Adipose tissue (tissue), 3 donors: ENCODE measurements at regions not wholly inside any gene's neighbourhood (a gene's known extent, or its start where the extent isn't known, plus 50 kb on each side); places are given as distances from the start of the nearest gene placed in this dataset.

Experiments
- H3K27ac ChIP-seq: one replicate; pipeline ENCODE4 v1.5.1; 2013; ENCODE audit warnings: low read depth, low read length
- WGBS, 3 donors: extraction: QIAGEN DNeasy Blood & Tissue Kit; methylation state at CpG; one replicate each; pipeline ENCODE4 v1.1.7; 2013; 5-methylcytosine and 5-hydroxymethylcytosine counted together
- donor health status: healthy with polysubstance abuse.
- donor health status: Bipolar disorder and iron deficiency.
- donor health status: healthy.

DNA sequence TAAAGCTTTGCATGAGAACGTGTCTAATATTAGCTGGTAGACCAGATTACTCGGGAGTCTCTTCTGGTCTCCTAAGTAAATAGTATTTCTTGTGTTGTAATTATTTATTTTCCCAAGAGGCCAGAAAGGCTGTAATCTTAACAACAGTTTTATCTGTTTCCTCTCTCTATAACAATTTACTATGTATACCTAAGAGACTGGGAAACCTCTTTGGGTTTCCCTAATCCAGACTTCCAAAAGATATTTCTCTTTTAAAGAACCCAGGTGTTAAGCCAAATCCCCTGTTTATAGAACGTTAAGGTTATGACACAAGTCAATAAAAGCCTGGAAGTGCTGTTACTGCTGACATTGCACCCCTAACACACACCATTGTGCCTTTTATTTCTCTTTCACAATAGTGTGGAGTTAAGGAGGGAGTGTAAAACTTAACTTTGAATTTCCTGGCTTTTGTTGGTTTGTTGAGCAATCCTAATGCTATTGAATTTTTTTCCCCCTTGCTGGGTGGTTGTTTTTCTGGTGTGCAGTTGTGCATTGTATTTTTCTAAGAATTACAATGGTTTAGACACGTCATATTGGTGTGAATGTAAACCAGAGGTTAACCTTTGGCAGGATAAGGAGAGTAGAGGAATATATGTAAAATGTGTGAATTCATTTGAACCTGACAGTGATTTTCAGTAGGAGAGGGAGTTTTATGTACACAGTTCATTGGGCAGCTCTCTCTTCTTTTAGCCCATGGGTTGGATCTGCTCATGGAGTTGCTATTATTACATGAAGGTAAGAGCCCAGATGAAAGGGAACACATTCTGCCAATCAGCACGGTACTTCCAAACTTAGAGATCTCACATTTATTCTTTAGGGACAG is 192.8 kb downstream of the MTX2 start:
- 35 to 56% (median 45%) methylated on average over 5 of the region's 5 CpGs for WGBS, 3 donors
- no peak overlapping the region for H3K27ac ChIP-seq

DNA sequence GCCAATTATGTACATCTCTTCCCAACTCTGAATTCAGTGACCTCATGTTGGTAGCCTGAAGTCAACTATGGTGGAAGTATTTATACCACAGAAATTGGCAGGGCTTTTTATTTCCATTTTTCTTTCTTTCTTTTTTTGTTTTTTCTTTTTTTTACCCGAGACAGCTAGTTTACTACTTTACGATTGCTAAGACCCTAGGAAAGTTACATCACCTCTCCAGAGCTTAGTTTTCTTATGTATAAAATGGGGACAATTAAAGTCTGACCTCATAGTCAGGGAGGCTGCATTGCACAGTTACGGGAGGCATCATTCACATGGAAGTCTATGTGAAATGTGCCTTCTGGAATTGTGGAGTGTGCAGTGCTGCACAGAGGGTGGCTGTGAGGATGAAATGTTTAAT is 194.3 kb downstream of the MTX2 start:
- 82 to 92% (median 83%) methylated on average over 3 of the region's 3 CpGs for WGBS, 3 donors
- H3K27ac ChIP-seq: no peak overlapping the region

- 43 to 80% (median 79%) methylated on average over 10 of the region's 10 CpGs for WGBS, 3 donors
- H3K27ac ChIP-seq: no peak overlapping the region
Measured at GRCh38 chr2:176464886-176465564, 195.8 kb downstream of the MTX2 start.

GRCh38 chr2:176466918-176467452 is 197.7 kb downstream of the MTX2 start:
- H3K27ac ChIP-seq: no peak overlapping the region
- WGBS, 3 donors: 41 to 90% (median 83%) methylated on average over 5 of the region's 5 CpGs

GRCh38 chr2:176467595-176467994 is 198.4 kb downstream of the MTX2 start:
- no peak overlapping the region for H3K27ac ChIP-seq
- 83 to 93% (median 92%) methylated on average over 6 of the region's 6 CpGs for WGBS, 3 donors

DNA sequence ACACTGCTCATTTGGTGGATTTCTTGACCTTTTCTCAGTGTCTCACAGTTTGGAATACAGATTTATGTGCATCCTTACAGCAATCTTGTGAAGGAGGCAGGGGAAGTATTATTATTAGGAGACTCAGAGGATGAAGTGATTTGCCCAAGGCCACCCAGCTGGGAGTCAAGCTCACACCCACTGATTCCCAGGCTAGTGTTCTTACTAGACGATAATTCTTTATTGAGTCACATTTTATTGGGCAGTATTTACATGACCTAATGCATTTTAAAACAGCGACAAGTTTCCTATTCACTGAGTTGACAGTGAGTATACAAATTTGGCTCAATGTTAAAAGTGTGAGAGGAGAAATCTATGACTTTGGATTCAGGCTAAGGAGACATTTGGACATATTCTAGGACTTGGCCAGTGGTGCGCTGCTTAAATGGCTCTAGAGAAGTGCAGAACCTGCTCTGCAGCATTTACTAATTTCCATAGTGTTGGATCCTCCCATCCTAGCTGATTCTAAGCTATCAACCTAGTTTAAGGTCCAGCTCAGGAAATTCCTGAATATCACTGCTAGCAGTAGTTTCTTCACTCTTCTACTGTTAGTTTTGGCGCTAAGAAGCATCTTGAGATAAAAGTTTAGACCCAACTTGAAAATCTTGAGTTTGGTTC is 199.3 kb downstream of the MTX2 start:
- WGBS, 3 donors: 80 to 85% (median 82%) methylated on average over 4 of the region's 4 CpGs
- no peak overlapping the region for H3K27ac ChIP-seq

DNA sequence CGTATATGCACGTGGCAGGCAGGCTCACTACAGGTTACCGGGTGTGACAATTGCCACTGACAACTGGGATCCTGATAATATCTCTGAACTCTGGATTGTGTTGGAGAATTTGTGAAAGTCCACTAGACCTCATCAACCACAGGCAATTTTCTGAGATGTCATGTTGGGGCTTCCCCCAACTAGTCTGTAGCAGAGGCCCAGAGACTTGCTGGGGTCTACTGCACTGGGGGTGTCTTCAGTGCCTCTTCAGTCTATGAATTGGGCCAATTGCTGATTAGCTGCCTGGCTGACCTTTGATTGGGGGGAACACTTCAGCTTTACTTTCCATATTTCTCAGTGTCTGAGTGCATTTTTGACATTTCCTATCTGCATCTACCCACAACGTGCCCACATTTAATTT is 201.5 kb downstream of the MTX2 start:
- 72 to 85% (median 82%) methylated on average over 4 of the region's 4 CpGs for WGBS, 3 donors
- H3K27ac ChIP-seq: no peak overlapping the region

DNA sequence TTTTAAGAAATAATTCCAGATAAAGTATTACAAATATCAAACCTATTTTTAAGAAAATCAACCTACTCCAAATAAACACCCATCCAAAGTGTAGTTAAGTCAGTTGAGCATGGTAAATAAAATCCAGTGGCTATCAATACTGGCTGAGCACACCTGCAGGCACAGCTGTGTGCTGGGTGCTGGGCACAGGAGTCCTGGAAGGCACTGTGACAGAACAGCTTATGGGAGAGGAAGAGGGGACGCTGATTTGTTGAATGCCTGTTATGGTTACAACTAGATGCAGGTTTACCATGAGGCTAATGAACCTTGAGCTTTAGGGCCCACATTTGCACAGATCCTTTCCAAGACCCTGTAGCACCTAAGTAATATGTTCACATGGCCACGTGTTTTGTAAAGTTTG is 202.7 kb downstream of the MTX2 start:
- no peak overlapping the region for H3K27ac ChIP-seq
- WGBS, 3 donors: 69 to 89% (median 80%) methylated on average over 2 of the region's 2 CpGs

GRCh38 chr2:176473177-176473576 is 203.9 kb downstream of the MTX2 start:
- H3K27ac ChIP-seq: no peak overlapping the region
- 38 to 70% (median 43%) methylated on average over 4 of the region's 4 CpGs for WGBS, 3 donors

GRCh38 chr2:176473851-176474250 is 204.6 kb downstream of the MTX2 start:
- WGBS, 3 donors: 73 to 92% (median 87%) methylated on average over 6 of the region's 6 CpGs
- H3K27ac ChIP-seq: no peak overlapping the region

- H3K27ac ChIP-seq: no peak overlapping the region
- WGBS, 3 donors: 94 to 96% (median 95%) methylated on average over 1 of the region's 1 CpG
Measured at GRCh38 chr2:176477336-176477735, 208.1 kb downstream of the MTX2 start.

GRCh38 chr2:176479961-176480360 is 210.7 kb downstream of the MTX2 start:
- 72 to 87% (median 86%) methylated on average over 1 of the region's 1 CpG for WGBS, 3 donors

DNA sequence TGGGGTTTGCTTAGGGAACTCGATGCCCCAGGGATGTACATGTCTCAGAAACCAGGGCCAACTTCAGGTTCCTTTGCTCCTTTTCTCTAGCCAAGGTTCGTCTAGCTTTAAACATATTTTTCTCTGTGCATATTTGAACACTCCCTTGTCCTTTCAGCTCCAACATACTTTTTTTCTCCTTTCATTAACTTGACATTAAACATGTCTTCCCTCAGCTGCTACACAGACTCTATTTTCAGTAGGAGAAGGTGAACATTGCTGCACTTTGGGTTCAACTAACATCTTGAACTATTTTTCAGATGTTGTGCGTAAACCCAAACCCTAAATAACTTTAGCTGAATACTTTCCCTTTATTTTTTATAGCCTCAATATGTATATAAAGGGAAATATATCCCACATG is 212.9 kb downstream of the MTX2 start:
- WGBS, 3 donors: 60 to 79% (median 76%) methylated on average over 3 of the region's 3 CpGs

More at GRCh38 chr2:176479961-176480360, 210.7 kb downstream of the MTX2 start:
- no peak overlapping the region for H3K27ac ChIP-seq

DNA sequence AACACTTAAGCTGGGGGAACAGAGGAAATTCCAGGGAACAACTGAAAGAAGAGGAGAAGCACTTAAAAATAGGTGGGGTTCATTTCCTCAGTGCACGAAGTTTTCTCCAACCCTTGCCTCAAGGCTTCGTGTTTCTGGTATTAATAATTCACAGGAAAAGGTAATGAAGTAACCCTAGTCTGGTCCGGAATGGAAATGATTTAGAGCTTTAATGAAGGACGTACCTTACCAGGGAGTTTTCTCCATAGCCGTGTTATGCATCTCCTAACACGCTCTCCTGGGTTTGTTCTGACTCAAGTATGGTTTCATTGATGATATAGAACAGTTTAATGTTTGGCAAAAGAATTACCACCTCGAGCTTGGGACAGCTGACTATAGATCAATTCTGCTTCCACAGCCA is 214.2 kb downstream of the MTX2 start:
- WGBS, 3 donors: 48 to 66% (median 65%) methylated on average over 7 of the region's 7 CpGs
- H3K27ac ChIP-seq: no peak overlapping the region

More for the DNA sequence above, 212.9 kb downstream of the MTX2 start:
- no peak overlapping the region for H3K27ac ChIP-seq

DNA sequence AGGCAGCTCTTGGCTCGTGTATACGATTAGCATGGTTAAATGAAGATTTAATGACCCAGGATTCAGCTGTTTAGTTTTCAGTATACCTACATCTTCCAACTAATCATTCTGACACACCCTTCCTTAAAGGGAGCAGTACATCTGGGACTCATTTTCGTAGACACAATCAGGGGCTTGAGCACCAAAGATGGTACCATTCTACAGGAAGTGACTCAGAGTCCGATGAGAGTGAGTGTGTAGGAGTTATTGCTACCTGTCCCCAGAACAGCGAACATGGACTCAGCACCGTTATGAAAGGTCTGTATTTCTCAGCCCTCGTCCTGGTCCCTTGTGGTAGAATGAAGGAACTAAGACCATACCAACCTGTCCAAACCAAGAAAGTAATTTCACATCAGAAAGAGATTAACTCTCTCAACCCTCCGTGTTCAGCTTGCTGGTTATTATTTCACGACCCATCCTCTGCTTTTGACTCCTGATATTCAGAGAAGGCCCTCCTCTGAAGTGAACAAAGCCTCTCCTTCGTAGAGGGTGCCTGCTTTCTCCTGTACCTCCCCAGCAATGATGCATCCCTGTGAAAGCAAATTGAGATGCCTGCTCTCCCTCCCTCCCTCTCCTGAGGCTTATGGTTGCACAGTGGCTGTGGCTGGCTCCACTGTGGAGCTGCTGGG is 214.8 kb downstream of the MTX2 start:
- 68 to 87% (median 84%) methylated on average over 10 of the region's 10 CpGs for WGBS, 3 donors
- no peak overlapping the region for H3K27ac ChIP-seq

- H3K27ac ChIP-seq: no peak overlapping the region
- 53 to 69% (median 63%) methylated on average over 3 of the region's 3 CpGs for WGBS, 3 donors
Measured at GRCh38 chr2:176484838-176485237, 215.6 kb downstream of the MTX2 start.

- no peak overlapping the region for H3K27ac ChIP-seq
- 61 to 70% (median 64%) methylated on average over 2 of the region's 2 CpGs for WGBS, 3 donors
Measured at GRCh38 chr2:176488431-176488830, 219.2 kb downstream of the MTX2 start.

DNA sequence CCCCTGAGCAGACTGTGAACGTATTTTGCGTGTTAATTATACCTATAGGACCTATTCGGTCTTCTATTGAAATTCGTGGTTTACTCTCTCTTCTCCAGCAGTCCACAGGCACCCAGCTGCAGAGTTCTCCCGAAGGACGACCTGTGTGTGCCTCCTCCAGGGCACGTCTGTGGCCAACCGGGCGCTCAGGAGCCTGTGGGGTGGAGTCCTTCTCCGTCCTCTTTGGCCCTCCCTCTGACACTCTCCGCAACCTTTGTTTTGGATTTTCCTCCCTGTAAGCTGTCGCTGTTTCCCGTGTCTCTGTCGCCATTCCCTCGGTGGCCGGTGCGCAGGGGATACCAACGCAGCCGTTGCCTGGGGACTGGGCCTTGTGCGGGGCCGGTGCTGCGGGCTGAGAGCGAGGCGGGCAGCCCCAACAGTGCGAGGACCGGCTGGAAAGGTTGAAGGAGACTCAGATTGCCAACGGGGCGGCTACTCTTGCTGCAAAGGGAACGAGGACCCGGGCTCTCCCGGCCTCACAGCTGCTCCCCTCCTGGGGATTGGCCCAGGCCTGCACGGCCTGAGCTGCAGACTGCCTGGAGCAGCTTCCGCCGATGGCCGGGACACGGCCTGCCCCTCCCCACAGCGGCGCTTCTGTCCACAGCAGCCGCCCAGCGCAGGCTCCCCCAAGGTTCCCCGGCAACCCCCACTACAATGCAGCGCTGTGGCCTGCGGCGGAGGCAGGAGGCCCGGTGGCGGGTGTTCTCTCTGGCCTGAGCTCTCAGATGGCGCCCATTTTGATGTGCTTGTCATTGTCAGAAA is 221.0 kb downstream of the MTX2 start:
- WGBS, 3 donors: 36 to 71% (median 61%) methylated on average over 47 of the region's 47 CpGs
- H3K27ac ChIP-seq: no peak overlapping the region
